ENCODE measurements at regions not wholly inside any gene's neighbourhood (a gene's known extent, or its start where the extent isn't known, plus 50 kb on each side); places are given as distances from the start of the nearest gene placed in this dataset.

DNA sequence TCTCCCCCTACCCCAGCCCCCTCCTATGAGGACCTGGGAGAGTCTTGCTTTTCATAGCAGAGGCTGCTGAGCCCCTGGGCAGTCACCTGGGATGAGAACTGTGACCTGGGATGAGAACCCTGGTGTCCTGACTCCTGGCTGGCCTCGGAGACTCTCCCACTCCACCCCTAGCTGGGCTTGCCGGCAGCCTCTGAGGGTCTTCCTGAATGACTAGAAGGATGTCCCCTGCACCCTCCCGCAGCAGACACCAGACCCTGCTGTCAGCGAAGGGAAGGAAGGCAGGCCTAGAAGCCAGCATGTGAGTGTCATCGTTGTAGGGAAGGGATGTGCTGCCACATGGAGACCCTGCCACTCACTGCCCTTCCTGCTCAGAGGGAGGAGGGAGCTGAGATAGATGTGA is 203.4 kb upstream of the ZNF536 start:
- no peak for DNase-seq
- Histone ChIP-seq H3K36me3 (no peaks in the 10 kb centered on the region), H3K4me1 (no peaks in the 10 kb centered on the region), H3K27me3 (replicated peaks in 1 of 7) (peaks cover 0 to 8% (median 0%) of the 10 kb centered on the region in 7 donors), H3K9me3 (peaks cover 0 to 10% (median 0%) of the 10 kb centered on the region in 8 donors), H3K27ac (no peak overlapping the region), H3K4me3 (no peak overlapping the region)
- intact Hi-C loops (cut with DNase I; ENCODE audit: low total_unique reads) = no loop called here
- 59 to 91% (median 84%) methylated on average over 2 to 5 of the region's 5 CpGs for WGBS, 5 donors
- TF ChIP-seq POLR2A (IDR thresholded peaks at IDR 0.05) = no peak
- TF ChIP-seq, protein P1, sequence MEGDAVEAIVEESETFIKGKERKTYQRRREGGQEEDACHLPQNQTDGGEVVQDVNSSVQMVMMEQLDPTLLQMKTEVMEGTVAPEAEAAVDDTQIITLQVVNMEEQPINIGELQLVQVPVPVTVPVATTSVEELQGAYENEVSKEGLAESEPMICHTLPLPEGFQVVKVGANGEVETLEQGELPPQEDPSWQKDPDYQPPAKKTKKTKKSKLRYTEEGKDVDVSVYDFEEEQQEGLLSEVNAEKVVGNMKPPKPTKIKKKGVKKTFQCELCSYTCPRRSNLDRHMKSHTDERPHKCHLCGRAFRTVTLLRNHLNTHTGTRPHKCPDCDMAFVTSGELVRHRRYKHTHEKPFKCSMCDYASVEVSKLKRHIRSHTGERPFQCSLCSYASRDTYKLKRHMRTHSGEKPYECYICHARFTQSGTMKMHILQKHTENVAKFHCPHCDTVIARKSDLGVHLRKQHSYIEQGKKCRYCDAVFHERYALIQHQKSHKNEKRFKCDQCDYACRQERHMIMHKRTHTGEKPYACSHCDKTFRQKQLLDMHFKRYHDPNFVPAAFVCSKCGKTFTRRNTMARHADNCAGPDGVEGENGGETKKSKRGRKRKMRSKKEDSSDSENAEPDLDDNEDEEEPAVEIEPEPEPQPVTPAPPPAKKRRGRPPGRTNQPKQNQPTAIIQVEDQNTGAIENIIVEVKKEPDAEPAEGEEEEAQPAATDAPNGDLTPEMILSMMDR (IDR thresholded peaks at IDR 0.05 in 8 of 11, conservative IDR thresholded peaks at IDR 0.05 in 3 of 11) = no peak
- TF ChIP-seq POLR2AphosphoS5 (IDR thresholded peaks at IDR 0.05) = no peak

DNA sequence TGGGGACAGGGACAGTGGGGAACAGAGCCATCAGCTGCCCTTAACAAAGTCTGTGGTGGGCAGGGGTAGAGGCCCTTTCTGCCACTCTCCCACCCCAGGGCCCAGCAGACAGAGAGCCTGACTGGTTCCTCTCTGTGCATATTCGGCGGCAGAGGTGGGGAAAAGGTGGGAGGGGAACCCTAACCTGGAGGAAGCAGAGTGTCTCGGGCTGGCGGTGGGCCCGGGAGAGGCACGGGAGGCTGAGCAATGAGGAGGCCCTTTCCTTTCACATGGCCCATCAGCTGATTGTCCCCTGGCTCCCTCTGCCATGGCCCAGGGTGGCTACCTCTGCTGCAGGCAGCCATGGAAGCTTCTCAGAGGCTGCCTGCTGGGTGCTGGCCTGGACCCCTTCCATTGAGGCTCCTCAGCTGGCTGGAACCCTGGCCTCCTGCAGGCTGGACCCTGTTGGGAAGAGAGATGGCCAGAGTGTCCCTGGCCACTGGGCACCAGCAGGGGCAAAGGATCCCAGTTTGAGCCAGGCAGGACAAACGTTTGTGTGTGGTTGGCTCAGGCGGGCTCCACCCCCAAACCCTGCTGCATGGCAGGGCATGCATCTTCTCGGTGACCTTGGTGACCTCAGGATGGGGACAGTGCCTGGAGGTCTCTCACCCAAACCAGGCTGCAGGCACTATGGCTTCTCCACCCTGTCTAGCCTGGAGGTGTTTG is 202.8 kb upstream of the ZNF536 start:
- no peak overlapping the region for H3K4me3 ChIP-seq
- TF ChIP-seq, protein P1 (IDR thresholded peaks at IDR 0.05 in 8 of 11, conservative IDR thresholded peaks at IDR 0.05 in 3 of 11) = no peak
- no peak for TF ChIP-seq POLR2A (IDR thresholded peaks at IDR 0.05)
- TF ChIP-seq POLR2AphosphoS5 (IDR thresholded peaks at IDR 0.05) = no peak
- intact Hi-C loops (cut with DNase I; ENCODE audit: low total_unique reads) = no loop called here
- no peaks in the 10 kb centered on the region for H3K36me3 ChIP-seq
- H3K27me3 ChIP-seq (replicated peaks in 1 of 7) = peaks cover 0 to 8% (median 0%) of the 10 kb centered on the region in 7 donors
- H3K4me1 ChIP-seq = no peaks in the 10 kb centered on the region
- DNase-seq = no peak
- no peak overlapping the region for H3K27ac ChIP-seq
- WGBS, 5 donors = 58 to 76% (median 70%) methylated on average over 7 to 9 of the region's 9 CpGs
- peaks cover 0 to 6% (median 0%) of the 10 kb centered on the region in 8 donors for H3K9me3 ChIP-seq

DNA sequence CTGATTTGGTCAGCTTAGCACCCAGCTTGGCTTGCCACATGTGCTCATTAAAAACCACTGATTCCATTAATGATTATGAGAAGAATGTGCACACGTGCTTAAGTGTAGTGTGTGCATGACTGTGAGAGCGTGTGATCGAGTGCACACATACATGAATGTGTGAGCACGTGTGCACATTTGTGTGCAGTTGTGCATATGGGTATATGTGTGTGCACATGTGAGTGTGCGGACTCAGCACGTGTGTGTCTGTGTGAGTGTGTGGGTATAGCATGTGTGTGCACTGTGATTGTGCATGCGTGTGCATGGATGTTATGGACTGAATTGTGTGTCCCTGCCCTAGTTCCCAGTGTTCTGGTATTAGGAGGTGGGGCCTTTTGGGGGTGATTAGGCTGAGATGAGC is 202.1 kb upstream of the ZNF536 start:
- Histone ChIP-seq H3K36me3 (no peaks in the 10 kb centered on the region), H3K4me3 (no peak overlapping the region), H3K4me1 (no peaks in the 10 kb centered on the region), H3K27me3 (replicated peaks in 1 of 7) (peaks cover 0 to 8% (median 0%) of the 10 kb centered on the region in 7 donors), H3K9me3 (no peaks in the 10 kb centered on the region), H3K27ac (no peak overlapping the region)
- intact Hi-C loops (cut with DNase I; ENCODE audit: low total_unique reads) = no loop called here
- DNase-seq = no peak
- WGBS, 5 donors = 88 to 96% (median 95%) methylated on average over 7 of the region's 7 CpGs
- TF ChIP-seq POLR2AphosphoS5 (IDR thresholded peaks at IDR 0.05) (no peak), POLR2A (IDR thresholded peaks at IDR 0.05) (no peak)
- TF ChIP-seq, protein P1 (IDR thresholded peaks at IDR 0.05 in 8 of 11, conservative IDR thresholded peaks at IDR 0.05 in 3 of 11) = no peak

DNA sequence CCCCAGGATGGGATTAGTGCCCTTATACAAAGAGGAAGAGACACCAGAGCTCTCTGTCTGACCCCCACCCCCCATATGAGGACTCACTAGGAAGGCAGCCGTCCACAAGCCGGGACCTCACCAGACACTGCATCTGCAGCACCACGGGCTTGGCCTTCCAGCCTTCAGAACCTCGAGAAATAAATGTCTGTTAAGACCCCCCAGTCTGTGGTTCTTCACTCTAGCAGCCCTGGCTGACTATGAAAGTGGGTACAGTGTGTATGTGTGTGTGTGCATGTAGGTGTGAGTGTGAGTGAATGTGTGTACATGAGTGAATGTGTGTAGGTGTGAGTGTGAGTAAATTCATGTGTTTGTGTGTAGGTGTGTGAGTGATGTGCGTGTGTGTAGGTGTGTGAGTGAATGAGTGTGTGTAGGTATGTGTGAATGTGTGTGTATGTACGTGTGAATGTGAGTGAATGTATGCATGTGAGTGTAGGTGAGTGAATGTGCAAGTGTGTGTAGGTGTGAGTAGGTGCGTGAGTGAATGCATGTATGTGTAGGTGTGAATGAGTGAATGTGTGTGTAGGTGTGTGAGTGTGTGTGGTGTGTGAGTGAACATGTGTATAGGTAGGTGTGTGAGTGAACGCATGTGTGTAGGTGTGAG is 201.6 kb upstream of the ZNF536 start:
- 77 to 95% (median 92%) methylated on average over 8 of the region's 8 CpGs for WGBS, 5 donors

More for the DNA sequence above, 201.6 kb upstream of the ZNF536 start:
- H3K36me3 ChIP-seq = no peaks in the 10 kb centered on the region
- no peak for TF ChIP-seq POLR2AphosphoS5 (IDR thresholded peaks at IDR 0.05)
- TF ChIP-seq, protein P1 (IDR thresholded peaks at IDR 0.05 in 8 of 11, conservative IDR thresholded peaks at IDR 0.05 in 3 of 11) = no peak
- H3K27me3 ChIP-seq (replicated peaks in 1 of 7) = peaks cover 0 to 8% (median 0%) of the 10 kb centered on the region in 7 donors
- intact Hi-C loops (cut with DNase I; ENCODE audit: low total_unique reads) = no loop called here
- no peak overlapping the region for H3K27ac ChIP-seq
- DNase-seq = no peak
- H3K4me1 ChIP-seq = no peaks in the 10 kb centered on the region
- no peaks in the 10 kb centered on the region for H3K9me3 ChIP-seq
- no peak overlapping the region for H3K4me3 ChIP-seq
